ENCODE measurements at regions not wholly inside any gene's neighbourhood (a gene's known extent, or its start where the extent isn't known, plus 50 kb on each side); places are given as distances from the start of the nearest gene placed in this dataset.
A peak's percentile ranks its signal among the peaks of the same experiment; 100 is the strongest.

DNA sequence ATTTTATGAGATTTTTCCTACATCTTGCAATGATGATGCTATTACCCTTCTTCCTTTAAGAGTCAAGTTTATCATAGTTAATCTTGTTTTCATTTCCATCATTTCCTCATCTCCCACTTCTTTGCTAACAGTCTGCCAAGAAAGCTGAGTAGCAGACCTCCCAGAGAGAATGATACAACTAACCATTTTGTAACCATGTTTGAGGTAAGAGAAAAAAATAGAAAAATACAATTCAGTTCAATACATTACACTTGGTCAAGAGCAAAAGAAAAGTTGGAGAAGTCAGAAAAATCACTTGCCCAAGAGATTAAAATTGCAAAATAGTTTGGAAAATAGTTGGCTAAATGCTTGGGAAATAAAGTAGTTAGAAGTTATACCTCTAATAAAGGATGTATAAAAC lies 154.4 kb downstream of the ABCA8 start:
- H3K79me2 ChIP-seq (ENCODE audit: insufficient read depth, low read length): no peaks in the 10 kb centered on the region
- H3K9me3 ChIP-seq (ENCODE audit: low read depth, low read length): no peaks in the 10 kb centered on the region
- H3K27me3 ChIP-seq (ENCODE audit: insufficient read depth, low read length): no peaks in the 10 kb centered on the region
- peaks cover 9% of the 10 kb centered on the region for H3K4me1 ChIP-seq (ENCODE audit: insufficient read depth, low read length)
- no peak overlapping the region for H3K4me2 ChIP-seq (ENCODE audit: insufficient read depth, low read length)
- no peaks in the 10 kb centered on the region for H3K36me3 ChIP-seq (ENCODE audit: insufficient read depth, low read length)
- no peak overlapping the region for H3K4me3 ChIP-seq (ENCODE audit: insufficient read depth, low read length)
- no peak overlapping the region for H2AFZ ChIP-seq (ENCODE audit: low read length)
- DNase-seq (ENCODE audit: insufficient read length, low spot score, missing footprints): no peak
- no peak overlapping the region for H3K27ac ChIP-seq (ENCODE audit: low read depth, low read length)
- TF ChIP-seq, protein P1, sequence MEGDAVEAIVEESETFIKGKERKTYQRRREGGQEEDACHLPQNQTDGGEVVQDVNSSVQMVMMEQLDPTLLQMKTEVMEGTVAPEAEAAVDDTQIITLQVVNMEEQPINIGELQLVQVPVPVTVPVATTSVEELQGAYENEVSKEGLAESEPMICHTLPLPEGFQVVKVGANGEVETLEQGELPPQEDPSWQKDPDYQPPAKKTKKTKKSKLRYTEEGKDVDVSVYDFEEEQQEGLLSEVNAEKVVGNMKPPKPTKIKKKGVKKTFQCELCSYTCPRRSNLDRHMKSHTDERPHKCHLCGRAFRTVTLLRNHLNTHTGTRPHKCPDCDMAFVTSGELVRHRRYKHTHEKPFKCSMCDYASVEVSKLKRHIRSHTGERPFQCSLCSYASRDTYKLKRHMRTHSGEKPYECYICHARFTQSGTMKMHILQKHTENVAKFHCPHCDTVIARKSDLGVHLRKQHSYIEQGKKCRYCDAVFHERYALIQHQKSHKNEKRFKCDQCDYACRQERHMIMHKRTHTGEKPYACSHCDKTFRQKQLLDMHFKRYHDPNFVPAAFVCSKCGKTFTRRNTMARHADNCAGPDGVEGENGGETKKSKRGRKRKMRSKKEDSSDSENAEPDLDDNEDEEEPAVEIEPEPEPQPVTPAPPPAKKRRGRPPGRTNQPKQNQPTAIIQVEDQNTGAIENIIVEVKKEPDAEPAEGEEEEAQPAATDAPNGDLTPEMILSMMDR (IDR thresholded peaks at IDR 0.05; ENCODE audit: extremely low read depth, low read depth, low read length): no peak
- no peaks in the 10 kb centered on the region for H4K20me1 ChIP-seq (ENCODE audit: insufficient read depth, low read length)

DNA sequence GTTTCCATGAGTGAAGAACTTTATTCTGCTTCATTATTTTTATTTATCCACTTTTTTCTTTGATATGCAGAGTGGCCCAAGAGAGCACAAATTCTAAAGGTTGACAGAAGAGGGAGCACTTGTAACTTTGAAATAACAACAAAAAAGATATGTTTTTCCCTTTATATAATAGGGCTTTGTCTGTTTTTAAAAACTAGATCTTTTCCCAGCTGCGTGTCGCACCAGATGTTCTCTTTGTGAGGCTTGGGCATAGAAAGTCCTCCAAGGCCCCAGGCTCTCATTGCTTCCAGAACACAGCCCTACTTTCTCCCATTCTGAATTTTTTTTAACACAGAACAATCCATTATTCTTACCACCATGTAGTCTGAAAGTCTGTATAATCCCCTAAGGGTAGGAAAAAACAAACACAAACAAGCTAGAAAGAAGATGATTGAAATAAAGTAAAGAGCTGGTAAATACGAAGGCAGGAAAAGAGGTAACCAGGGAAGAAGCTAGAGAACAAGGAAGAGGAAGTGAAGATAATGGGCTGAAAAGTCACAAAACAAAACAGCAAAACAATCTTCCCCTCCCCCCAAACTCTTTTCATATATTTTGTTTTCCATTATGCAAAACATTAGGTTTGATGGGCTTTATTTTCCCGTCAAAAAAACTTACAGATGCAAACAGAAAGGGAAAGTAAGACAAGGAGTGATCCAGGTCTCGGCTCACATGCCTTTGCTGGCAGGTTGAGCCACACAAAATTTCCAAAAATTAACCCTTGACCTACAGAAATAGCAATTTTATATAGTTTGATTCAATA lies 160.4 kb downstream of the ABCA8 start:
- H3K4me2 ChIP-seq (ENCODE audit: insufficient read depth, low read length): peak overlapping the region; percentile 76
- H3K9me3 ChIP-seq (ENCODE audit: low read depth, low read length): no peaks in the 10 kb centered on the region
- no peaks in the 10 kb centered on the region for H3K79me2 ChIP-seq (ENCODE audit: insufficient read depth, low read length)
- peak overlapping the region; percentile 36 for H3K4me3 ChIP-seq (ENCODE audit: insufficient read depth, low read length)
- peak overlapping the region; percentile 69 for H3K27ac ChIP-seq (ENCODE audit: low read depth, low read length)
- no peak for DNase-seq (ENCODE audit: insufficient read length, low spot score, missing footprints)
- no peaks in the 10 kb centered on the region for H3K27me3 ChIP-seq (ENCODE audit: insufficient read depth, low read length)
- H3K4me1 ChIP-seq (ENCODE audit: insufficient read depth, low read length): peaks cover 43% of the 10 kb centered on the region
- TF ChIP-seq, protein P1 (IDR thresholded peaks at IDR 0.05; ENCODE audit: extremely low read depth, low read depth, low read length): peak; percentile 54
- no peaks in the 10 kb centered on the region for H4K20me1 ChIP-seq (ENCODE audit: insufficient read depth, low read length)
- peak overlapping the region; percentile 90 for H2AFZ ChIP-seq (ENCODE audit: low read length)
- H3K36me3 ChIP-seq (ENCODE audit: insufficient read depth, low read length): no peaks in the 10 kb centered on the region

DNA sequence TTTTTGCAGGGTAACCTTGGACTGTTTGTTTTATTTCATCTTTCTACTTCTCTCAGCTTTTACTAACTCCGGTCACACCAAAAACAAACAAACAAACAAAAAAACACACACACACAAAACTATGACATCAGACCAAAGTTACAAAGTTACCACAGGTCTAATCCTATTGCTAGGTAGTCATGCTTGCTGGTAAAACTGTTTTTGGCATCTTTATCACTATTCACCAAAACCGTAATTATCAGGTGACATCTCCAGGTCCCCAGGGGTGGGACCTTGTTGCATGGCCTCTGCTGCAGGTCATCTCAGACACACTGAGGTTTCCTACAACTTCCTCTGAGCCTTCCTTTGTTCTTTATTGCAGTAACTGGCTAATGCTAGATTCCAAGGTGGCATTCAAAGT lies 162.3 kb downstream of the ABCA8 start:
- Histone ChIP-seq H3K4me3 (ENCODE audit: insufficient read depth, low read length) (no peak overlapping the region), H3K9me3 (ENCODE audit: low read depth, low read length) (no peaks in the 10 kb centered on the region), H3K4me1 (ENCODE audit: insufficient read depth, low read length) (peaks cover 43% of the 10 kb centered on the region), H4K20me1 (ENCODE audit: insufficient read depth, low read length) (no peaks in the 10 kb centered on the region), H3K79me2 (ENCODE audit: insufficient read depth, low read length) (no peaks in the 10 kb centered on the region), H3K36me3 (ENCODE audit: insufficient read depth, low read length) (no peaks in the 10 kb centered on the region), H3K27ac (ENCODE audit: low read depth, low read length) (peak overlapping the region; percentile 34), H3K4me2 (ENCODE audit: insufficient read depth, low read length) (no peak overlapping the region), H2AFZ (ENCODE audit: low read length) (peak overlapping the region; percentile 57), H3K27me3 (ENCODE audit: insufficient read depth, low read length) (no peaks in the 10 kb centered on the region)
- TF ChIP-seq, protein P1 (IDR thresholded peaks at IDR 0.05; ENCODE audit: extremely low read depth, low read depth, low read length): no peak
- DNase-seq (ENCODE audit: insufficient read length, low spot score, missing footprints): no peak

DNA sequence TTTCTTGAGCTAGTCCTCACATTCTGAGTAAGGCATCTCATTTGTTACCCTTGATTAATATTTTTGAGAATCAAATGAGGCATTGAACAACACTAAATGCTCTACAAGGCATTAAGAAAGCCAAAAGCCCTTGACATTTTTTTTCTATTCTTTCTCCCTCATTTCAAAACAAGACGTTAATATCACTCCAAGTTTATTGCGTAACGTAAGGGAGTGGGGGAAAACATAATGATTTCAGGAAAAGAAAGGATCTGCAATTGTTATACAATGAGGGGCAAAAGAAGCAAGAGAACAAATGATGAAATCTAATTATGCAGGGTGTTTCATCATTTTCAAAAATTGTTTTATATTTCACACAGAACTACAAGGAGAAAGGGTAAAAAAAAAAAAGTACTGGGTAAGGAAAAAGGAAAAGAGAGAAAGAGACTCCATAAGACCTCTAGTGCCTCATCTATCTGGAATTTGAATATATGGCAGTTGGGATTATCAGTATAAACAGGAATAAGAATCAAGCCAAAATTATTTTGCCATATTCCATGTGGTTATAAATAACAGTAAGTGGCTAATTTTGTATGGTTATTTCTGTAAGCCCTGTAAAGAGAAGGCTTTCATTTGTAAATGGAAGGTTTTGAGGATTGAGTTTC lies 163.0 kb downstream of the ABCA8 start:
- no peak overlapping the region for H2AFZ ChIP-seq (ENCODE audit: low read length)

More for the DNA sequence above, 163.0 kb downstream of the ABCA8 start:
- Histone ChIP-seq H3K4me1 (ENCODE audit: insufficient read depth, low read length) (peaks cover 43% of the 10 kb centered on the region), H3K79me2 (ENCODE audit: insufficient read depth, low read length) (no peaks in the 10 kb centered on the region), H3K27ac (ENCODE audit: low read depth, low read length) (no peak overlapping the region), H3K4me2 (ENCODE audit: insufficient read depth, low read length) (no peak overlapping the region), H3K27me3 (ENCODE audit: insufficient read depth, low read length) (no peaks in the 10 kb centered on the region), H4K20me1 (ENCODE audit: insufficient read depth, low read length) (no peaks in the 10 kb centered on the region), H3K4me3 (ENCODE audit: insufficient read depth, low read length) (no peak overlapping the region), H3K36me3 (ENCODE audit: insufficient read depth, low read length) (no peaks in the 10 kb centered on the region), H3K9me3 (ENCODE audit: low read depth, low read length) (no peaks in the 10 kb centered on the region)
- TF ChIP-seq, protein P1 (IDR thresholded peaks at IDR 0.05; ENCODE audit: extremely low read depth, low read depth, low read length): no peak
- no peak for DNase-seq (ENCODE audit: insufficient read length, low spot score, missing footprints)

All from osteoblast (primary cell).